ENCODE measurements at regions not wholly inside any gene's neighbourhood (a gene's known extent, or its start where the extent isn't known, plus 50 kb on each side); places are given as distances from the start of the nearest gene placed in this dataset.

- TF ChIP-seq, protein P1, sequence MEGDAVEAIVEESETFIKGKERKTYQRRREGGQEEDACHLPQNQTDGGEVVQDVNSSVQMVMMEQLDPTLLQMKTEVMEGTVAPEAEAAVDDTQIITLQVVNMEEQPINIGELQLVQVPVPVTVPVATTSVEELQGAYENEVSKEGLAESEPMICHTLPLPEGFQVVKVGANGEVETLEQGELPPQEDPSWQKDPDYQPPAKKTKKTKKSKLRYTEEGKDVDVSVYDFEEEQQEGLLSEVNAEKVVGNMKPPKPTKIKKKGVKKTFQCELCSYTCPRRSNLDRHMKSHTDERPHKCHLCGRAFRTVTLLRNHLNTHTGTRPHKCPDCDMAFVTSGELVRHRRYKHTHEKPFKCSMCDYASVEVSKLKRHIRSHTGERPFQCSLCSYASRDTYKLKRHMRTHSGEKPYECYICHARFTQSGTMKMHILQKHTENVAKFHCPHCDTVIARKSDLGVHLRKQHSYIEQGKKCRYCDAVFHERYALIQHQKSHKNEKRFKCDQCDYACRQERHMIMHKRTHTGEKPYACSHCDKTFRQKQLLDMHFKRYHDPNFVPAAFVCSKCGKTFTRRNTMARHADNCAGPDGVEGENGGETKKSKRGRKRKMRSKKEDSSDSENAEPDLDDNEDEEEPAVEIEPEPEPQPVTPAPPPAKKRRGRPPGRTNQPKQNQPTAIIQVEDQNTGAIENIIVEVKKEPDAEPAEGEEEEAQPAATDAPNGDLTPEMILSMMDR (conservative IDR thresholded peaks at IDR 0.05), result no peak
- no peak for TF ChIP-seq EZH2 (IDR thresholded peaks at IDR 0.05; ENCODE audit: low read depth)
Measured at GRCh38 chr2:106956879-106957278, 70.9 kb upstream of the ST6GAL2 start.
